ENCODE measurements at regions not wholly inside any gene's neighbourhood (a gene's known extent, or its start where the extent isn't known, plus 50 kb on each side); places are given as distances from the start of the nearest gene placed in this dataset.

- TF ChIP-seq, protein P1, sequence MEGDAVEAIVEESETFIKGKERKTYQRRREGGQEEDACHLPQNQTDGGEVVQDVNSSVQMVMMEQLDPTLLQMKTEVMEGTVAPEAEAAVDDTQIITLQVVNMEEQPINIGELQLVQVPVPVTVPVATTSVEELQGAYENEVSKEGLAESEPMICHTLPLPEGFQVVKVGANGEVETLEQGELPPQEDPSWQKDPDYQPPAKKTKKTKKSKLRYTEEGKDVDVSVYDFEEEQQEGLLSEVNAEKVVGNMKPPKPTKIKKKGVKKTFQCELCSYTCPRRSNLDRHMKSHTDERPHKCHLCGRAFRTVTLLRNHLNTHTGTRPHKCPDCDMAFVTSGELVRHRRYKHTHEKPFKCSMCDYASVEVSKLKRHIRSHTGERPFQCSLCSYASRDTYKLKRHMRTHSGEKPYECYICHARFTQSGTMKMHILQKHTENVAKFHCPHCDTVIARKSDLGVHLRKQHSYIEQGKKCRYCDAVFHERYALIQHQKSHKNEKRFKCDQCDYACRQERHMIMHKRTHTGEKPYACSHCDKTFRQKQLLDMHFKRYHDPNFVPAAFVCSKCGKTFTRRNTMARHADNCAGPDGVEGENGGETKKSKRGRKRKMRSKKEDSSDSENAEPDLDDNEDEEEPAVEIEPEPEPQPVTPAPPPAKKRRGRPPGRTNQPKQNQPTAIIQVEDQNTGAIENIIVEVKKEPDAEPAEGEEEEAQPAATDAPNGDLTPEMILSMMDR (IDR thresholded peaks at IDR 0.05): no peak
- no peak for TF ChIP-seq EP300 (IDR thresholded peaks at IDR 0.05)
- TF ChIP-seq POLR2A (IDR thresholded peaks at IDR 0.05): no peak
Measured at GRCh38 chr15:66631616-66632263, 65.9 kb upstream of the LCTL start.
